ENCODE measurements at regions not wholly inside any gene's neighbourhood (a gene's known extent, or its start where the extent isn't known, plus 50 kb on each side); places are given as distances from the start of the nearest gene placed in this dataset.

GRCh38 chr1:87457408-87457807 lies 128.7 kb downstream of the LMO4 start:
- Histone ChIP-seq H3K4me2 (ENCODE audit: insufficient read depth, low read length, poor library complexity, severe bottlenecking) (no peak overlapping the region), H3K14ac (ENCODE audit: low read length) (no peak overlapping the region), H3K4me3 (ENCODE audit: low read length in 2 of 2) (no peak overlapping the region), H2BK120ac (ENCODE audit: low read depth, low read length) (no peak overlapping the region), H2BK15ac (ENCODE audit: low read length) (no peak overlapping the region), H4K91ac (ENCODE audit: low read depth, low read length, poor library complexity) (no peak overlapping the region), H2AK5ac (ENCODE audit: low read depth, low read length) (no peak overlapping the region), H2AFZ (ENCODE audit: low read length) (no peak overlapping the region), H2BK5ac (ENCODE audit: low read length) (no peak overlapping the region), H3K9ac (ENCODE audit: low read depth, low read length, poor library complexity) (no peak overlapping the region), H3K18ac (ENCODE audit: low read length) (no peak overlapping the region), H3K9me3 (replicated peaks in 1 of 2; ENCODE audit: control insufficient read depth in 2 of 2, insufficient read depth in 1 of 2, low read depth in 1 of 2, low read length in 2 of 2) (peaks cover 0 to 2% of the 10 kb centered on the region in 2 donors), H3K79me1 (ENCODE audit: low read depth, low read length) (no peaks in the 10 kb centered on the region), H3K27me3 (ENCODE audit: control insufficient read depth in 3 of 3, insufficient read depth in 3 of 3, low read depth in 1 of 3, low read length in 3 of 3) (no peaks in the 10 kb centered on the region), H2BK12ac (ENCODE audit: low read length) (no peak overlapping the region), H3K23ac (ENCODE audit: low read depth, low read length, poor library complexity) (no peak overlapping the region), H4K8ac (ENCODE audit: low read depth, low read length) (no peak overlapping the region), H3K4ac (ENCODE audit: low read length) (no peak overlapping the region), H3K36me3 (replicated peaks in 1 of 2; ENCODE audit: control insufficient read depth in 2 of 2, insufficient read depth in 2 of 2, low read length in 2 of 2) (no peaks in the 10 kb centered on the region), H3K4me1 (ENCODE audit: control insufficient read depth in 2 of 2, insufficient read depth in 1 of 2, low read depth in 1 of 2, low read length in 2 of 2) (no peaks in the 10 kb centered on the region), H3K27ac (replicated peaks; ENCODE audit: low read length) (no peak overlapping the region)
- no CpG with 5 or more reads among the region's 2 CpGs for WGBS, 2 donors (ENCODE audit: extremely low coverage in 2 of 2, insufficient read length in 2 of 2, insufficient replicate concordance in 1 of 2)
- DNase-seq (ENCODE audit: low spot score), result no peak

GRCh38 chr1:87462894-87463293 lies 134.2 kb downstream of the LMO4 start:
- H4K91ac ChIP-seq (ENCODE audit: low read depth, low read length, poor library complexity), result no peak overlapping the region
- H3K4me2 ChIP-seq (ENCODE audit: insufficient read depth, low read length, poor library complexity, severe bottlenecking), result no peak overlapping the region
- no peak overlapping the region for H2BK12ac ChIP-seq (ENCODE audit: low read length)
- no peak overlapping the region for H2BK5ac ChIP-seq (ENCODE audit: low read length)
- H4K8ac ChIP-seq (ENCODE audit: low read depth, low read length), result no peak overlapping the region
- H2AFZ ChIP-seq (ENCODE audit: low read length), result no peak overlapping the region
- no peak overlapping the region for H2BK120ac ChIP-seq (ENCODE audit: low read depth, low read length)
- H3K9ac ChIP-seq (ENCODE audit: low read depth, low read length, poor library complexity), result no peak overlapping the region
- no CpG with 5 or more reads among the region's 1 CpG for WGBS, 2 donors (ENCODE audit: extremely low coverage in 2 of 2, insufficient read length in 2 of 2, insufficient replicate concordance in 1 of 2)
- peaks cover 0 to 3% of the 10 kb centered on the region in 2 donors for H3K4me1 ChIP-seq (ENCODE audit: control insufficient read depth in 2 of 2, insufficient read depth in 1 of 2, low read depth in 1 of 2, low read length in 2 of 2)
- H2AK5ac ChIP-seq (ENCODE audit: low read depth, low read length), result no peak overlapping the region
- H2BK15ac ChIP-seq (ENCODE audit: low read length), result no peak overlapping the region
- H3K27me3 ChIP-seq (ENCODE audit: control insufficient read depth in 3 of 3, insufficient read depth in 3 of 3, low read depth in 1 of 3, low read length in 3 of 3), result no peaks in the 10 kb centered on the region
- no peaks in the 10 kb centered on the region for H3K79me1 ChIP-seq (ENCODE audit: low read depth, low read length)
- H3K23ac ChIP-seq (ENCODE audit: low read depth, low read length, poor library complexity), result no peak overlapping the region
- no peak overlapping the region for H3K18ac ChIP-seq (ENCODE audit: low read length)
- H3K4ac ChIP-seq (ENCODE audit: low read length), result no peak overlapping the region
- no peaks in the 10 kb centered on the region for H3K9me3 ChIP-seq (replicated peaks in 1 of 2; ENCODE audit: control insufficient read depth in 2 of 2, insufficient read depth in 1 of 2, low read depth in 1 of 2, low read length in 2 of 2)
- no peak overlapping the region for H3K4me3 ChIP-seq (ENCODE audit: low read length in 2 of 2)
- H3K36me3 ChIP-seq (replicated peaks in 1 of 2; ENCODE audit: control insufficient read depth in 2 of 2, insufficient read depth in 2 of 2, low read length in 2 of 2), result no peaks in the 10 kb centered on the region
- no peak for DNase-seq (ENCODE audit: low spot score)
- H3K14ac ChIP-seq (ENCODE audit: low read length), result no peak overlapping the region
- H3K27ac ChIP-seq (replicated peaks; ENCODE audit: low read length), result no peak overlapping the region

GRCh38 chr1:87464022-87464490 lies 135.4 kb downstream of the LMO4 start:
- Histone ChIP-seq H2AK5ac (ENCODE audit: low read depth, low read length) (no peak overlapping the region), H3K4me1 (ENCODE audit: control insufficient read depth in 2 of 2, insufficient read depth in 1 of 2, low read depth in 1 of 2, low read length in 2 of 2) (peaks cover 0 to 3% of the 10 kb centered on the region in 2 donors), H3K27ac (replicated peaks; ENCODE audit: low read length) (no peak overlapping the region), H3K4me3 (ENCODE audit: low read length in 2 of 2) (no peak overlapping the region), H2BK12ac (ENCODE audit: low read length) (no peak overlapping the region), H3K27me3 (ENCODE audit: control insufficient read depth in 3 of 3, insufficient read depth in 3 of 3, low read depth in 1 of 3, low read length in 3 of 3) (no peaks in the 10 kb centered on the region), H3K79me1 (ENCODE audit: low read depth, low read length) (no peaks in the 10 kb centered on the region), H3K9ac (ENCODE audit: low read depth, low read length, poor library complexity) (no peak overlapping the region), H3K18ac (ENCODE audit: low read length) (no peak overlapping the region), H2AFZ (ENCODE audit: low read length) (peak overlapping the region; percentile 74), H2BK15ac (ENCODE audit: low read length) (no peak overlapping the region), H2BK120ac (ENCODE audit: low read depth, low read length) (no peak overlapping the region), H3K36me3 (replicated peaks in 1 of 2; ENCODE audit: control insufficient read depth in 2 of 2, insufficient read depth in 2 of 2, low read length in 2 of 2) (no peaks in the 10 kb centered on the region), H3K23ac (ENCODE audit: low read depth, low read length, poor library complexity) (no peak overlapping the region), H3K9me3 (replicated peaks in 1 of 2; ENCODE audit: control insufficient read depth in 2 of 2, insufficient read depth in 1 of 2, low read depth in 1 of 2, low read length in 2 of 2) (no peaks in the 10 kb centered on the region), H2BK5ac (ENCODE audit: low read length) (no peak overlapping the region), H4K8ac (ENCODE audit: low read depth, low read length) (no peak overlapping the region), H3K14ac (ENCODE audit: low read length) (no peak overlapping the region), H3K4me2 (ENCODE audit: insufficient read depth, low read length, poor library complexity, severe bottlenecking) (peak overlapping the region; percentile 24), H4K91ac (ENCODE audit: low read depth, low read length, poor library complexity) (no peak overlapping the region), H3K4ac (ENCODE audit: low read length) (no peak overlapping the region)
- WGBS, 2 donors (ENCODE audit: extremely low coverage in 2 of 2, insufficient read length in 2 of 2, insufficient replicate concordance in 1 of 2), result no CpG with 5 or more reads among the region's 3 CpGs
- DNase-seq (ENCODE audit: low spot score), result no peak

- Histone ChIP-seq H3K14ac (ENCODE audit: low read length) (no peak overlapping the region), H3K4me3 (ENCODE audit: low read length in 2 of 2) (no peak overlapping the region), H3K4me2 (ENCODE audit: insufficient read depth, low read length, poor library complexity, severe bottlenecking) (no peak overlapping the region), H4K91ac (ENCODE audit: low read depth, low read length, poor library complexity) (no peak overlapping the region), H3K27ac (replicated peaks; ENCODE audit: low read length) (no peak overlapping the region), H3K9ac (ENCODE audit: low read depth, low read length, poor library complexity) (no peak overlapping the region), H2BK15ac (ENCODE audit: low read length) (no peak overlapping the region), H4K8ac (ENCODE audit: low read depth, low read length) (no peak overlapping the region), H3K23ac (ENCODE audit: low read depth, low read length, poor library complexity) (no peak overlapping the region), H2AK5ac (ENCODE audit: low read depth, low read length) (no peak overlapping the region), H3K4ac (ENCODE audit: low read length) (no peak overlapping the region), H2BK12ac (ENCODE audit: low read length) (no peak overlapping the region), H3K79me1 (ENCODE audit: low read depth, low read length) (no peaks in the 10 kb centered on the region), H2BK120ac (ENCODE audit: low read depth, low read length) (no peak overlapping the region), H3K18ac (ENCODE audit: low read length) (no peak overlapping the region), H3K9me3 (replicated peaks in 1 of 2; ENCODE audit: control insufficient read depth in 2 of 2, insufficient read depth in 1 of 2, low read depth in 1 of 2, low read length in 2 of 2) (no peaks in the 10 kb centered on the region), H3K36me3 (replicated peaks in 1 of 2; ENCODE audit: control insufficient read depth in 2 of 2, insufficient read depth in 2 of 2, low read length in 2 of 2) (no peaks in the 10 kb centered on the region), H2BK5ac (ENCODE audit: low read length) (no peak overlapping the region), H3K27me3 (ENCODE audit: control insufficient read depth in 3 of 3, insufficient read depth in 3 of 3, low read depth in 1 of 3, low read length in 3 of 3) (no peaks in the 10 kb centered on the region), H3K4me1 (ENCODE audit: control insufficient read depth in 2 of 2, insufficient read depth in 1 of 2, low read depth in 1 of 2, low read length in 2 of 2) (peaks cover 0 to 3% of the 10 kb centered on the region in 2 donors), H2AFZ (ENCODE audit: low read length) (no peak overlapping the region)
- WGBS, 2 donors (ENCODE audit: extremely low coverage in 2 of 2, insufficient read length in 2 of 2, insufficient replicate concordance in 1 of 2), result no CpG with 5 or more reads among the region's 7 CpGs
- DNase-seq (ENCODE audit: low spot score), result no peak
Measured at GRCh38 chr1:87466621-87467020, 137.9 kb downstream of the LMO4 start.
